Nephron progenitor cell (in vitro differentiated cells): ENCODE measurements at regions not wholly inside any gene's neighbourhood (a gene's known extent, or its start where the extent isn't known, plus 50 kb on each side); places are given as distances from the start of the nearest gene placed in this dataset.

Source experiments
- DNase-seq: peaks from one replicate; pipeline ENCODE4 v3.0.0; 2021
- H3K27ac Mint-ChIP-seq: 2 replicates; pipeline ENCODE4 v1.8.0; 2021; ENCODE audit warnings: mild to moderate bottlenecking, moderate library complexity, mixed read lengths
- H3K27me3 Mint-ChIP-seq: 2 replicates; pipeline ENCODE4 v1.8.0; 2021; ENCODE audit warnings: mild to moderate bottlenecking, low read depth, mixed read lengths; ENCODE audit not compliant: poor library complexity
- H3K36me3 Mint-ChIP-seq: 2 replicates; pipeline ENCODE4 v1.8.0; 2021; ENCODE audit warnings: low read depth, mixed read lengths
- H3K4me1 Mint-ChIP-seq: 2 replicates; pipeline ENCODE4 v1.8.0; 2021; ENCODE audit warnings: mixed read lengths
- H3K4me3 Mint-ChIP-seq: 2 replicates; pipeline ENCODE4 v1.8.0; 2021; ENCODE audit warnings: mild to moderate bottlenecking, moderate library complexity, mixed read lengths
- H3K9me3 Mint-ChIP-seq: 2 replicates; pipeline ENCODE4 v1.8.0; 2021; ENCODE audit warnings: mild to moderate bottlenecking, moderate library complexity, mixed read lengths
- CTCF ChIP-seq: fragments of 200-600 bp; sonication (generic); IDR thresholded peaks from 2 replicates; pipeline ENCODE4 v1.5.0; 2021; ENCODE audit warnings: antibody characterized with exemption

GRCh38 chr3:74664606-74665005, 50.1 kb upstream of the CNTN3 start:
- H3K27me3 Mint-ChIP-seq: peaks cover 6% of the 10 kb centered on the region
- H3K9me3 Mint-ChIP-seq: peaks cover 11% of the 10 kb centered on the region
- H3K4me1 Mint-ChIP-seq: no peaks in the 10 kb centered on the region
- no peak for TF ChIP-seq CTCF
- H3K4me3 Mint-ChIP-seq: no peak overlapping the region
- H3K36me3 Mint-ChIP-seq: no peaks in the 10 kb centered on the region
- no peak overlapping the region for H3K27ac Mint-ChIP-seq
- DNase-seq: no peak
